ENCODE measurements at regions not wholly inside any gene's neighbourhood (a gene's known extent, or its start where the extent isn't known, plus 50 kb on each side); places are given as distances from the start of the nearest gene placed in this dataset.

- TF ChIP-seq CTCF (conservative IDR thresholded peaks at IDR 0.05; ENCODE audit: low read depth in 2 of 2) = no peak
- TF ChIP-seq NANOG (IDR thresholded peaks at IDR 0.05; ENCODE audit: borderline replicate concordance) = no peak
- TF ChIP-seq ZNF331 (CRISPR knock-in tag; IDR thresholded peaks at IDR 0.05; ENCODE audit: low read depth) = no peak
- no peak for TF ChIP-seq POLR2AphosphoS5 (IDR thresholded peaks at IDR 0.05; ENCODE audit: low read depth)
- no peak for TF ChIP-seq EZH2 (IDR thresholded peaks at IDR 0.05; ENCODE audit: low read depth, unreplicated experiment)
- no peak for TF ChIP-seq EZH2phosphoT487 (IDR thresholded peaks at IDR 0.05; ENCODE audit: unreplicated experiment)
- no peak for TF ChIP-seq CREB1 (CRISPR knock-in tag; IDR thresholded peaks at IDR 0.05; ENCODE audit: low read depth)
These were observed 323.6 kb upstream of the TNP1 start for GRCh38 chr2:217183471-217183870.
